GM21447 (cell line): ENCODE measurements at regions not wholly inside any gene's neighbourhood (a gene's known extent, or its start where the extent isn't known, plus 50 kb on each side); places are given as distances from the start of the nearest gene placed in this dataset.
"Not testable (repeated sequence)": the region's sequence is repeated elsewhere in the genome, so short reads cannot be mapped to it uniquely, and the experiment has no call there.

Experiments used
- ATAC-seq: cut with Tn5 transposase; IDR thresholded peaks from one replicate; pipeline ENCODE4 v1.9.1; 2021; ENCODE audit not compliant: unreplicated experiment

- ATAC-seq, result no peak
These were observed 493.3 kb downstream of the NTRK2 start for GRCh38 chr9:85162822-85163221.

- not testable (repeated sequence) for ATAC-seq
These were observed 491.4 kb downstream of the NTRK2 start for GRCh38 chr9:85160944-85161343.

DNA sequence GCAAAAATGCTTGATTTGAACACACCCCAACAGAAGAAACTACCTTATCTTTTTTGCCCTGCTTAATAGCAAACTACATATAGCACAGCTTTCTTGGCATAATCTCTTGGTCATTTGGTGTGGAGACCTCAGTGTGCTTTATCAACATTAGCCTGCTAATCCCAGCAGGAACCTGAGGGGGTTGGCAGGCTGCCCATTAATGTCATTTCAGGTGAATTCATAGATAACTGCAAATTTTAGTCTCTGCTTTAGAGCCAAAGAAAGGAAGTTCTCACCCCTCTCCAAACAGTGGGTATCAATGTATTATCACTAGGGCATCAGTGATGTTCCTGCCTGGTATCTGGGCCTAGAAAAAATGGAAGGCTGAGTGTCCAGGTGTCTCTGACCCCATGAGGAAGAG is 489.0 kb downstream of the NTRK2 start:
- no peak for ATAC-seq

GRCh38 chr9:85157772-85158171 is 488.2 kb downstream of the NTRK2 start:
- ATAC-seq, result no peak

- ATAC-seq, result no peak
These were observed 487.1 kb downstream of the NTRK2 start for GRCh38 chr9:85156652-85157051.

DNA sequence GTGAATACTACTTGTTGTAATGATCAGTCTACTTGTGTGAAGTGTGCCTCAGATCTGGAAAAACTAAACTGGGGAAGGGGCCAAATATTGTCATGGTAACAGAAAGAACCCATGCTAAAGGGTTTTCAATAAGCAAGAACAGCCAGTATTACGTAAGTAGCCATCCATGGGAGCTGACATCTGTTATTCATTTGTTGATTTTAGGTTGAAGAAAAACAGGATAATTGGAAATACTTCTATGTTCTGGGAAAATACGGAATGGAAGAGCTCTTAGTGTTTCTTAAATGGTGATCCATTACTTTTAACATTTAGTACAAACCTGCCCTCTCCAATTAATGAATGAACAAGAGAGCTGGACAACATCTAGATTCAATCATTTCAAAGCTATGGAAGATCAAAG is 485.8 kb downstream of the NTRK2 start:
- no peak for ATAC-seq

GRCh38 chr9:85151741-85152140 is 482.2 kb downstream of the NTRK2 start:
- ATAC-seq, result no peak

GRCh38 chr9:85151162-85151561 is 481.6 kb downstream of the NTRK2 start:
- no peak for ATAC-seq

- ATAC-seq, result no peak
These were observed 477.6 kb downstream of the NTRK2 start for GRCh38 chr9:85147046-85147640.

- ATAC-seq, result no peak
These were observed 473.4 kb downstream of the NTRK2 start for GRCh38 chr9:85142968-85143367.

GRCh38 chr9:85142496-85142911 is 473.0 kb downstream of the NTRK2 start:
- ATAC-seq, result no peak

GRCh38 chr9:85137696-85138095 is 468.2 kb downstream of the NTRK2 start:
- no peak for ATAC-seq

DNA sequence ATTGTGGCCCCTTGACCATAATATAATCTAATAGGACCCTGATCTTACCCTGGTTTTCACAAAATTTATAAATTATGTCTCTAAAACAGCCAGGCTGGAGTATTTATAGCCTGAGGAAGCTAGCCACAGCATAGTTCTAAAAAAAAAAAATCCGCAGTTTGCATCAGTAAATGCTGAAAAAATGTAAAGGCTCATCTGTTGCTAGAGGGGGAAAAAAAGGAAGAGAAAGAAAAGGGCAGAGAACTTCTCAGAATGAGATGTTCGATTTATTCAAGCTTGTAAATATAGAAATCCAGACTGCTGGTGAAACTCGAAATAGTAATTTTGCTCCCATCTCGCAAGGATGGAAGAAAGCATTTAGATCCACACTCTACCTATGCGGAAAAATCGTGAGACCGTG is 467.5 kb downstream of the NTRK2 start:
- no peak for ATAC-seq

DNA sequence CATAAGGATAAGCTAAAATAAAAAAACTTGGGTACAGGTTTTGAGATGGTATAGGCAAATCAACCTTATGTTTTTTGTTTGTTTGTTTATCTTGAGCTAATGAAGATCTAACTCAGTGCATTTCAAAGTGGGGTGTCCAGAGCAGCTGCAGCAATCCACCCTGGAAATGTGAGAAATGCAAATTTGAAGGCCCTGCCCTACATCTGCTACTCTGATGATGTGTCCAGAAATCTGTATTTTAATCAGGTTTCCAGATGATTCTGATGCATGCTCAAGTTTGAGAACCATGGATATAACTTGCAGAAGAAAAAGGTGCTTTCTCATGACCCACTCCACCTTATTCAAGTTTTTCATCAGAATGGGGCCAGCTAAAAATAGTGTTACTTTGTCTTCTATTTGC is 467.0 kb downstream of the NTRK2 start:
- ATAC-seq, result no peak

- ATAC-seq, result no peak
These were observed 461.2 kb downstream of the NTRK2 start for GRCh38 chr9:85130764-85131163.

GRCh38 chr9:85130260-85130659 is 460.7 kb downstream of the NTRK2 start:
- ATAC-seq, result no peak

GRCh38 chr9:85129514-85129913 is 460.0 kb downstream of the NTRK2 start:
- ATAC-seq, result no peak

DNA sequence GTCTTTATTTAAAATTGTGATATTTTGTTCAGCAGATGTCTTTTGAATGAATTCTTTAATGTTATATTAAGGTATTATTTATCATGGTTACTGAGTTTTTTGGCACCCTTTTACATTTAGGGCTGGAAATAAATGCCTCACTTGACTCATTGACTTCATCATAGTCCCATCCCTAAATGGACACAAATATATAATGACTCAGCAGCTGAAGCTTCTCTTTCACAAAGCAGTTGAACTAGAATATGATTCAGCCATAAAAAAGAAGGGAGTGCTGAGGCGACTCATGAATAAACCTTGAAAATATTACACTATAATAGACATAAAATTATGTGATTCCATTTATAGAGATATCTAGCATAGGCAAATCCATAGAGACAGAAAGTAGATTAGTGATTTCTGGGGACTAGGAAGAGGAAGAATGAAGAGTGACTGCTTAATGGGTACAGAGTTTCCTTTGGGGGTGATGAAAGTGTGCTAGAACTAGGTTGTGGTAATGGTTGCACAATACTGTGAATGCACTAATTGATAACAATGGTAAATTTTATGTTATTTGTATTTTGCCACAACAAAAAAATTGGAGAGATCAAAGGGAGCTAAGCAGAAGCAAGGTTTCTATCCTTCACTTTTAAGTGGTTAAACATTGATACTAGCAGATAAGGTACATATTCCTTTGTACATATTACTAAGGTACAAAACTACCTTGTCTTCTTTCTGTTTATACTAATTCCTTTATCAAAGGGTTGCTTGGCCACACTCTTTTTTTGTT is 449.6 kb downstream of the NTRK2 start:
- no peak for ATAC-seq

GRCh38 chr9:85117831-85118230 is 448.3 kb downstream of the NTRK2 start:
- no peak for ATAC-seq

GRCh38 chr9:85115473-85115872 is 445.9 kb downstream of the NTRK2 start:
- no peak for ATAC-seq

DNA sequence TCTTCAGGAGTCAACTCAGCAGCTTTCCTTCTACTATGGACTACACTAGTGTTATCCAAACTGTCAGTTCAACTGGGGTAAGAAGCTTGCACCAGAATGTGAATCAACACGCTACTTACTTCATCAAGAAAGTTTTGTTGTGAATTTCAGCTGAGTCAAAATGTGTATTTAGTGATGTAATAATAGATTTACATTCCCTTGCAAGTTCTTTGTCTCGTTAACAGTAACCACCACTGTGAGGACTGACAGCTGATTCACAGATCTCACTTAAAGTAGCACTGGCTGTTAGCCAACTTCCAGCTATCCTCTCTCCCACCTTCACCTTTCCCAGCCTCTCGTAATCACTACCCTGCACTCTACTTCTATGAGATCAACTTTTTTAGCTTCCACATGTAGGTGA is 445.3 kb downstream of the NTRK2 start:
- ATAC-seq, result no peak

GRCh38 chr9:85112933-85113418 is 443.4 kb downstream of the NTRK2 start:
- no peak for ATAC-seq

DNA sequence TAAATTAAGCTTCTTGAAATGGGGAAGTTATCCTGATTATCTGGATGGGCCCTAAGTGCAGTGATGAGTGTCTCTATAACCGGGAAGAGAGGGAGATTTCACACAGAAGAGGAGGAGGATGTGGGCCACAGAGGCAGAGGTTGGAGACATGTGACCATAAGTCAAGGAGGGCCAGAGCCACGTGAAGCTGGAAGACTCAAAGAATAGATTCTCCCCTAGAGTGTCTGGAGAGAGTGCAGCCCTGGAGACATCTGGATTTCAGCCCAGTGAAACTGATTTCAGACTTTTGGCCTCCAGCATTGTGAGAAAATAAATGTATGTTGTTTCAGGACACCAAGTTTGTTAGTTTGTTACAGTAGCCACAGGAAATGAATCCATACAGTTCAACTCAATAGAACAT is 442.9 kb downstream of the NTRK2 start:
- ATAC-seq, result no peak
